T-cell (primary cell): ENCODE measurements at regions not wholly inside any gene's neighbourhood (a gene's known extent, or its start where the extent isn't known, plus 50 kb on each side); places are given as distances from the start of the nearest gene placed in this dataset.

ENCODE experiments used
- ATAC-seq, 4 experiments: fragments of 200-7000 bp in 3 of 4; fragments of 150-1000 bp in 1 of 4; cut with Tn5 transposase; replicated peaks in 1 of 4; 1 replicate in 3 of 4; 2 replicates in 1 of 4; pipeline ENCODE4 v1.10.0; 2021; ENCODE audit warnings: moderate library complexity in 3 of 4, mild to moderate bottlenecking in 2 of 4, moderate number of reproducible peaks in 1 of 4
- CTCF ChIA-PET, 2 donors: fragments of 300-600 bp; sonication (Branson Sonifier 250); formaldehyde crosslinking; loops; one replicate each; lab custom pipeline; 2022; ENCODE audit warnings: antibody characterized with exemption in 2 of 2; lab: Charles Lee
- POLR2A ChIA-PET, 2 donors: fragments of 300-600 bp; sonication (Branson Sonifier 250); formaldehyde crosslinking; loops; one replicate each; lab custom pipeline; 2022; ENCODE audit warnings: antibody characterized with exemption in 2 of 2; lab: Charles Lee
- DNase-seq, 35 experiments: peaks; one replicate each; pipeline versions ENCODE4 v3.0.0 to v3.0.0-alpha.2; 2013 to 2023
- H3K27ac ChIP-seq: one replicate; pipeline ENCODE4 v1.5.1; 2013; ENCODE audit warnings: low read length
- H3K27me3 ChIP-seq, 2 experiments: replicated peaks in 1 of 2; 1 replicate in 1 of 2; 2 replicates in 1 of 2; pipeline versions ENCODE4 v1.6.1 to v1.7.0; 2013; ENCODE audit warnings: low read length in 1 of 2, mixed read lengths in 1 of 2; ENCODE audit not compliant: control insufficient read depth in 2 of 2, insufficient read depth in 2 of 2; ENCODE audit errors: extremely low read depth in 1 of 2
- H3K36me3 ChIP-seq, 2 donors: 1 replicate in 1 of 2; 2 replicates in 1 of 2; pipeline versions ENCODE4 v1.6.1 to v1.7.0; 2013; ENCODE audit warnings: low read length in 1 of 2; ENCODE audit not compliant: control insufficient read depth in 2 of 2, insufficient read depth in 1 of 2; ENCODE audit errors: extremely low read depth in 1 of 2
- H3K4me1 ChIP-seq, 2 experiments: 1 replicate in 1 of 2; 2 replicates in 1 of 2; pipeline versions ENCODE4 v1.6.1 to v1.7.0; 2013; ENCODE audit warnings: low read length in 2 of 2, mixed read lengths in 1 of 2; ENCODE audit not compliant: insufficient read depth in 2 of 2, control insufficient read depth in 1 of 2; ENCODE audit errors: extremely low read depth in 1 of 2
- H3K4me3 ChIP-seq, 2 donors: 1 replicate in 1 of 2; 2 replicates in 1 of 2; pipeline versions ENCODE4 v1.5.1 to v1.7.0; 2013; ENCODE audit warnings: mild to moderate bottlenecking in 2 of 2, low read length in 1 of 2, moderate library complexity in 1 of 2; ENCODE audit not compliant: control insufficient read depth in 1 of 2; ENCODE audit errors: extremely low read depth in 1 of 2
- H3K9me3 ChIP-seq: 2 replicates; pipeline ENCODE4 v1.7.0; 2013
- H3K27ac Mint-ChIP-seq, 2 donors: one replicate each; pipeline ENCODE4 v1.8.0; 2020 to 2021; ENCODE audit warnings: mild to moderate bottlenecking in 2 of 2, mixed read lengths in 2 of 2
- H3K27me3 Mint-ChIP-seq, 2 donors: one replicate each; pipeline ENCODE4 v1.8.0; 2021 to 2022; ENCODE audit warnings: mixed read lengths in 2 of 2
- H3K36me3 Mint-ChIP-seq: one replicate; pipeline ENCODE4 v1.8.0; 2021; ENCODE audit warnings: mixed read lengths
- H3K4me1 Mint-ChIP-seq, 3 donors: one replicate each; pipeline ENCODE4 v1.8.0; 2020 to 2022; ENCODE audit warnings: mixed read lengths in 3 of 3, mild to moderate bottlenecking in 1 of 3
- H3K4me3 Mint-ChIP-seq, 3 donors: one replicate each; pipeline ENCODE4 v1.8.0; 2020 to 2022; ENCODE audit warnings: mild to moderate bottlenecking in 3 of 3, mixed read lengths in 3 of 3, moderate library complexity in 3 of 3
- H3K9me3 Mint-ChIP-seq, 3 donors: one replicate each; pipeline ENCODE4 v1.8.0; 2020 to 2022; ENCODE audit warnings: mixed read lengths in 3 of 3
- WGBS: methylation state at CpG from one replicate; pipeline ENCODE4 v1.1.5; 2013; ENCODE audit warnings: missing lambda C conversion rate; ENCODE audit not compliant: insufficient coverage; 5-methylcytosine and 5-hydroxymethylcytosine counted together

- Histone ChIP-seq H3K36me3 (no peaks in the 10 kb centered on the region), H3K27me3 (no peaks in the 10 kb centered on the region), H3K27ac (no peak overlapping the region), H3K9me3 (no peaks in the 10 kb centered on the region), H3K4me1 (no peaks in the 10 kb centered on the region), H3K4me3 (no peak overlapping the region)
- POLR2A ChIA-PET, result no interaction called here
- H3K4me3 Mint-ChIP-seq, result no peak overlapping the region
- no peaks in the 10 kb centered on the region for H3K9me3 Mint-ChIP-seq
- H3K27ac Mint-ChIP-seq, result no peak overlapping the region
- WGBS, result 33% methylated on average over 1 of the region's 1 CpG
- CTCF ChIA-PET, result no interaction called here
- ATAC-seq, result no peak
- no peaks in the 10 kb centered on the region for H3K36me3 Mint-ChIP-seq
- H3K4me1 Mint-ChIP-seq, result no peaks in the 10 kb centered on the region
- DNase-seq, result no peak
- peaks cover 3 to 8% of the 10 kb centered on the region in 2 donors for H3K27me3 Mint-ChIP-seq
Measured at GRCh38 chr1:70896224-70896623, 151.4 kb downstream of the PTGER3 start.

GRCh38 chr1:70897273-70897672 lies 150.3 kb downstream of the PTGER3 start:
- Histone ChIP-seq H3K27me3 (no peaks in the 10 kb centered on the region), H3K27ac (no peak overlapping the region), H3K4me3 (no peak overlapping the region), H3K36me3 (no peaks in the 10 kb centered on the region), H3K4me1 (no peaks in the 10 kb centered on the region), H3K9me3 (no peaks in the 10 kb centered on the region)
- Mint-ChIP-seq H3K4me1 (no peaks in the 10 kb centered on the region), H3K36me3 (no peaks in the 10 kb centered on the region), H3K27ac (no peak overlapping the region), H3K9me3 (no peaks in the 10 kb centered on the region), H3K4me3 (no peak overlapping the region), H3K27me3 (peaks cover 3 to 8% of the 10 kb centered on the region in 2 donors)
- no peak for ATAC-seq
- 69% methylated on average over 3 of the region's 4 CpGs for WGBS
- CTCF ChIA-PET, result no interaction called here
- POLR2A ChIA-PET, result no interaction called here
- no peak for DNase-seq

DNA sequence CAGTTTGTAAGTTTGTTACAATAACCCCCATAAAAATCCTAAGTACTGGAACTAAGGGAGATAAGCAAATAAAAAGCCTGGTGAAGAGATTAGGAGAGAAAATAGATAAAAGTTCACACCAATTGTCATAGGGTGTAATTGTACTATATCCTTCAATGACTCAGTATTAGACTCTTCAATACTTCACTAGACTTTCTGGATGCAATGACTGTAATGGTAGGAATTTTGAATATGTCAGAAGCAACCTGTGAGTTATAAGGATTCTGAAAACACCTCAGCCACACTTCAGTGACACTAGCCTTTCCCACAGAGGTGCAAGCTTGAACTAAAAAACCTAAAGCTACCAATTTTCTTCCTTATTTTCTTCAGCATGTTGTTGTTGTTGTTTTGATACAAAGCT lies 147.9 kb downstream of the PTGER3 start:
- Histone ChIP-seq H3K36me3 (no peaks in the 10 kb centered on the region), H3K27me3 (no peaks in the 10 kb centered on the region), H3K9me3 (no peaks in the 10 kb centered on the region), H3K4me3 (no peak overlapping the region), H3K4me1 (no peaks in the 10 kb centered on the region), H3K27ac (no peak overlapping the region)
- Mint-ChIP-seq H3K27me3 (peaks cover 3 to 8% of the 10 kb centered on the region in 2 donors), H3K4me3 (no peak overlapping the region), H3K9me3 (peaks cover 0 to 5% (median 0%) of the 10 kb centered on the region in 3 donors), H3K27ac (no peak overlapping the region), H3K36me3 (no peaks in the 10 kb centered on the region), H3K4me1 (no peaks in the 10 kb centered on the region)
- DNase-seq (no peak), ATAC-seq (no peak)
- CTCF ChIA-PET, result no interaction called here
- POLR2A ChIA-PET, result no interaction called here

DNA sequence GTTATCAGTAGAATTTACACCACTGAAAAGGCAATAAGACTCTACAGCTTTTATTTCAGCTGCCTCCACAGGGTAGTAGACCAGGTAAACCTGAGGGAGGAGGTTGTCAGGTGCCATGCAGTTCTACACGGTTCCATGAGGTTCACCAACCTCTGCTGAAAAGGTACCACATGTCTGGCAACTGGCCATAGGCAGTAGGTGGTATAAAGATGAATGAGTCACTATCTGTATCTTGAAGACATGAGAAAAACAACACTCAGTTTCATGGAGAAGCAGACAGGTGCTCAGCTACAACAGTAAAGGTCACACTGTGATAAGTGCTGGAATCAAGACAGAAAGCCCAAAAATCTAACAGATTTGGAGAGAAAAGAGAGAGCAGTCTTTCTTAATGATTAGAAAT lies 145.4 kb downstream of the PTGER3 start:
- peaks cover 3 to 8% of the 10 kb centered on the region in 2 donors for H3K27me3 Mint-ChIP-seq
- no peak for DNase-seq
- peaks cover 0 to 5% (median 0%) of the 10 kb centered on the region in 3 donors for H3K9me3 Mint-ChIP-seq
- no peak for ATAC-seq
- no peaks in the 10 kb centered on the region for H3K36me3 Mint-ChIP-seq
- ChIA-PET POLR2A (no interaction called here), CTCF (no interaction called here)
- Histone ChIP-seq H3K27ac (no peak overlapping the region), H3K4me1 (no peaks in the 10 kb centered on the region), H3K4me3 (no peak overlapping the region), H3K36me3 (no peaks in the 10 kb centered on the region), H3K27me3 (no peaks in the 10 kb centered on the region), H3K9me3 (no peaks in the 10 kb centered on the region)
- WGBS, result 60% methylated on average over 1 of the region's 1 CpG
- H3K4me3 Mint-ChIP-seq, result no peak overlapping the region
- no peak overlapping the region for H3K27ac Mint-ChIP-seq
- no peaks in the 10 kb centered on the region for H3K4me1 Mint-ChIP-seq

DNA sequence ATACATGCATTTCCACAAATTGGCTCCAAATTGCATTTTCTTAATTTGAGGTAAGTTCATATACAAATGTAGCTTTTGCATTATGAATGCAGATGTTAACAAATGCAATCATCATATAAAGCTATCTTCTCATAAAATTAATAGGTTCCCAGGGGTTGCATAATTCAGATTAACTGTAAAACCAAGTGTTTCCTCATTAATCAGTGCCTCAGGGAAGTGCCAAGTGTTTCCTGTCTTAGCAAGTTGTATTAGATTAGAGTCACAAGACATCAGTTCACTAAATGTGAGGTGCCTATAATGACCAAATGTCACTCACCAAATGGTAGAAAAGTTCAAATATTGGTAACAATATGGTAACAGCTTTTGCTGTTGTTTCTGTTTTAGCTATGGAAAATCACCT lies 140.8 kb downstream of the PTGER3 start:
- peaks cover 0 to 15% of the 10 kb centered on the region in 2 experiments for H3K4me1 ChIP-seq
- peaks cover 0 to 5% (median 4%) of the 10 kb centered on the region in 3 donors for H3K9me3 Mint-ChIP-seq
- ChIA-PET CTCF (no interaction called here), POLR2A (no interaction called here)
- H3K36me3 ChIP-seq, result no peaks in the 10 kb centered on the region
- no peak overlapping the region for H3K27ac ChIP-seq
- H3K4me3 ChIP-seq, result no peak overlapping the region
- H3K27me3 ChIP-seq, result no peaks in the 10 kb centered on the region
- H3K27ac Mint-ChIP-seq, result no peak overlapping the region
- no peak for DNase-seq
- no peaks in the 10 kb centered on the region for H3K27me3 Mint-ChIP-seq
- no peaks in the 10 kb centered on the region for H3K4me1 Mint-ChIP-seq
- no peak for ATAC-seq
- H3K9me3 ChIP-seq, result no peaks in the 10 kb centered on the region
- H3K4me3 Mint-ChIP-seq, result no peak overlapping the region
- no peaks in the 10 kb centered on the region for H3K36me3 Mint-ChIP-seq

DNA sequence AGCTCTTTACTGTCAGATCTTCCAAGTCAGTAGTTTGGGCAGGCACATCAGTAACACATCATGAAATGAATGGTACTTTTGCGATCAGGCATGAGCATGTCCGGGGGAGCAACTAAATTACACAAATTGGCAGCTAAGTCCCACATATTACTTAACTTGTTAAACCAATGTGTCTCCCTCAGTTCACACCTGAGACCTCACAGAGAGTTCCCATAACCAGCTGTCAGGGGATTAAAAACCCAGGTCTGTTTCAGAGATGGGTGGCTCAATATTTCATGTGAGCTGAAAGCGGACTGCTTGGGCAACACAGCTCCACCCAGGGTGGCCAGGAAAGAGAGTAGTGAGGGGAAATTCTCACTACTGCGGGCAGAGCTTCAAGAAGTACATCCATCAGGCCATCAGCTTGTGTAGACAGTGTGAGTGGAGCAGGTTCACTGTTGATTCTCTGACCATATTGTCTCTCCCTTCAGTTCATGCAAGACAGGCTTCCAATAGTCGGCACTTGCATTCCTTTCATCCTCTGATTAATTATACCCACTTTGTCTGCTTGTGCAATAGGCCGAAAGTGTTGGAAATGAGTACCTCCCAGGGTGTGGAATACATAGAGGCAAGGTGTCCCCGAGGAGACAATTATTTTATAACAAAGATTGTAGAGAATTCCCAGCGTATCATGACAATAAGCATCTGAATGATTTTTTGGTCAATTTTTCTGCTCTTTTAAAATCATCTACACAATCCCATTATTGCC lies 139.9 kb downstream of the PTGER3 start:
- no peak overlapping the region for H3K27ac Mint-ChIP-seq
- H3K4me1 ChIP-seq, result peaks cover 0 to 15% of the 10 kb centered on the region in 2 experiments
- WGBS, result 92% methylated on average over 4 of the region's 8 CpGs
- ATAC-seq, result no peak
- no peak overlapping the region for H3K4me3 ChIP-seq
- POLR2A ChIA-PET, result no interaction called here
- no peaks in the 10 kb centered on the region for H3K4me1 Mint-ChIP-seq
- no peak overlapping the region for H3K27ac ChIP-seq
- H3K27me3 Mint-ChIP-seq, result no peaks in the 10 kb centered on the region
- CTCF ChIA-PET, result no interaction called here
- no peaks in the 10 kb centered on the region for H3K27me3 ChIP-seq
- H3K36me3 Mint-ChIP-seq, result no peaks in the 10 kb centered on the region
- no peaks in the 10 kb centered on the region for H3K9me3 ChIP-seq
- H3K4me3 Mint-ChIP-seq, result no peak overlapping the region
- DNase-seq, result no peak
- H3K36me3 ChIP-seq, result no peaks in the 10 kb centered on the region
- H3K9me3 Mint-ChIP-seq, result peaks cover 0 to 9% (median 5%) of the 10 kb centered on the region in 3 donors
